Subcutaneous abdominal adipose tissue (tissue), 5 donors: ENCODE measurements at regions not wholly inside any gene's neighbourhood (a gene's known extent, or its start where the extent isn't known, plus 50 kb on each side); places are given as distances from the start of the nearest gene placed in this dataset.
A peak's percentile ranks its signal among the peaks of the same experiment; 100 is the strongest.

Source experiments
- H3K27ac ChIP-seq: one replicate; pipeline ENCODE4 v1.7.0; 2013; ENCODE audit warnings: low read depth, mild to moderate bottlenecking, inconsistent platforms, low read length, moderate library complexity
- H3K27me3 ChIP-seq, 5 donors: one replicate each; pipeline ENCODE4 v1.7.0; 2013; ENCODE audit warnings: low read length in 5 of 5, inconsistent platforms in 1 of 5; ENCODE audit not compliant: control insufficient read depth in 5 of 5, insufficient read depth in 4 of 5
- H3K36me3 ChIP-seq, 5 donors: one replicate each; pipeline ENCODE4 v1.7.0; 2013; ENCODE audit warnings: low read length in 5 of 5; ENCODE audit not compliant: control insufficient read depth in 5 of 5, insufficient read depth in 5 of 5
- H3K4me1 ChIP-seq, 5 donors: one replicate each; pipeline ENCODE4 v1.7.0; 2013; ENCODE audit warnings: low read length in 5 of 5, mild to moderate bottlenecking in 3 of 5, moderate library complexity in 1 of 5; ENCODE audit not compliant: control insufficient read depth in 5 of 5, insufficient read depth in 5 of 5
- H3K4me3 ChIP-seq, 5 donors: one replicate each; pipeline ENCODE4 v1.7.0; 2013; ENCODE audit warnings: low read length in 5 of 5, low read depth in 1 of 5
- H3K9ac ChIP-seq, 5 donors: one replicate each; pipeline ENCODE4 v1.7.0; 2013; ENCODE audit warnings: low read length in 5 of 5, mild to moderate bottlenecking in 4 of 5, moderate library complexity in 3 of 5
- H3K9me3 ChIP-seq, 5 donors: one replicate each; pipeline ENCODE4 v1.7.0; 2013; ENCODE audit warnings: low read length in 5 of 5; ENCODE audit not compliant: control insufficient read depth in 5 of 5
- donor health status: healthy.
- donor health status: healthy.
- donor health status: healthy.
- donor health status: healthy.
- donor health status: healthy.

- Histone ChIP-seq H3K9ac (no peak overlapping the region), H3K27me3 (no peaks in the 10 kb centered on the region), H3K9me3 (no peaks in the 10 kb centered on the region), H3K36me3 (no peaks in the 10 kb centered on the region), H3K4me3 (no peak overlapping the region), H3K4me1 (no peaks in the 10 kb centered on the region), H3K27ac (no peak overlapping the region)
Observed at GRCh38 chr1:170267317-170267716, 121.6 kb downstream of the NTMT2 start.

GRCh38 chr1:170271430-170272161, 125.8 kb downstream of the NTMT2 start:
- Histone ChIP-seq H3K9ac (no peak overlapping the region), H3K4me1 (peaks cover 0 to 7% (median 2%) of the 10 kb centered on the region in 5 donors), H3K27ac (no peak overlapping the region)

GRCh38 chr1:170273291-170274130, 127.8 kb downstream of the NTMT2 start:
- H3K27me3 ChIP-seq: no peaks in the 10 kb centered on the region
- H3K27ac ChIP-seq: no peak overlapping the region
- H3K9me3 ChIP-seq: no peaks in the 10 kb centered on the region
- no peak overlapping the region for H3K9ac ChIP-seq
- peak overlapping the region in 1 of 5 donors; percentile 12 for H3K4me3 ChIP-seq
- no peaks in the 10 kb centered on the region for H3K36me3 ChIP-seq
- H3K4me1 ChIP-seq: peaks cover 0 to 7% (median 2%) of the 10 kb centered on the region in 5 donors

More at GRCh38 chr1:170271430-170272161, 125.8 kb downstream of the NTMT2 start:
- no peaks in the 10 kb centered on the region for H3K9me3 ChIP-seq
- H3K4me3 ChIP-seq: no peak overlapping the region
- no peaks in the 10 kb centered on the region for H3K27me3 ChIP-seq
- H3K36me3 ChIP-seq: no peaks in the 10 kb centered on the region

GRCh38 chr1:170274131-170274501, 128.4 kb downstream of the NTMT2 start:
- Histone ChIP-seq H3K4me3 (no peak overlapping the region), H3K9ac (no peak overlapping the region), H3K27me3 (no peaks in the 10 kb centered on the region), H3K9me3 (no peaks in the 10 kb centered on the region), H3K4me1 (peaks cover 0 to 7% (median 2%) of the 10 kb centered on the region in 5 donors), H3K27ac (no peak overlapping the region), H3K36me3 (no peaks in the 10 kb centered on the region)

- Histone ChIP-seq H3K4me3 (no peak overlapping the region), H3K27me3 (no peaks in the 10 kb centered on the region), H3K4me1 (peaks cover 0 to 7% (median 2%) of the 10 kb centered on the region in 5 donors), H3K9ac (no peak overlapping the region), H3K27ac (no peak overlapping the region), H3K9me3 (no peaks in the 10 kb centered on the region), H3K36me3 (no peaks in the 10 kb centered on the region)
Observed at GRCh38 chr1:170277985-170278384, 132.2 kb downstream of the NTMT2 start.

- H3K9me3 ChIP-seq: no peaks in the 10 kb centered on the region
- no peak overlapping the region for H3K27ac ChIP-seq
- H3K4me1 ChIP-seq: no peaks in the 10 kb centered on the region
- no peaks in the 10 kb centered on the region for H3K36me3 ChIP-seq
- no peak overlapping the region for H3K9ac ChIP-seq
- H3K4me3 ChIP-seq: no peak overlapping the region
- H3K27me3 ChIP-seq: no peaks in the 10 kb centered on the region
Observed at GRCh38 chr1:170284016-170284415, 138.3 kb downstream of the NTMT2 start.

- no peak overlapping the region for H3K9ac ChIP-seq
- no peaks in the 10 kb centered on the region for H3K36me3 ChIP-seq
- no peaks in the 10 kb centered on the region for H3K27me3 ChIP-seq
- no peaks in the 10 kb centered on the region for H3K9me3 ChIP-seq
- H3K4me1 ChIP-seq: no peaks in the 10 kb centered on the region
- H3K27ac ChIP-seq: no peak overlapping the region
- no peak overlapping the region for H3K4me3 ChIP-seq
Observed at GRCh38 chr1:170284512-170284911, 138.8 kb downstream of the NTMT2 start.

GRCh38 chr1:170284951-170285350, 139.2 kb downstream of the NTMT2 start:
- Histone ChIP-seq H3K27ac (no peak overlapping the region), H3K4me3 (no peak overlapping the region), H3K36me3 (no peaks in the 10 kb centered on the region), H3K27me3 (no peaks in the 10 kb centered on the region), H3K9ac (no peak overlapping the region), H3K9me3 (no peaks in the 10 kb centered on the region), H3K4me1 (no peaks in the 10 kb centered on the region)

- H3K4me3 ChIP-seq: no peak overlapping the region
- no peak overlapping the region for H3K27ac ChIP-seq
- no peaks in the 10 kb centered on the region for H3K9me3 ChIP-seq
- no peaks in the 10 kb centered on the region for H3K4me1 ChIP-seq
- H3K9ac ChIP-seq: no peak overlapping the region
- no peaks in the 10 kb centered on the region for H3K36me3 ChIP-seq
- H3K27me3 ChIP-seq: no peaks in the 10 kb centered on the region
Observed at GRCh38 chr1:170288155-170288554, 142.4 kb downstream of the NTMT2 start.

GRCh38 chr1:170290276-170290675, 144.5 kb downstream of the NTMT2 start:
- no peak overlapping the region for H3K9ac ChIP-seq
- H3K27me3 ChIP-seq: no peaks in the 10 kb centered on the region
- no peaks in the 10 kb centered on the region for H3K9me3 ChIP-seq
- no peaks in the 10 kb centered on the region for H3K36me3 ChIP-seq
- no peaks in the 10 kb centered on the region for H3K4me1 ChIP-seq
- no peak overlapping the region for H3K4me3 ChIP-seq
- no peak overlapping the region for H3K27ac ChIP-seq
